ENCODE measurements at regions not wholly inside any gene's neighbourhood (a gene's known extent, or its start where the extent isn't known, plus 50 kb on each side); places are given as distances from the start of the nearest gene placed in this dataset.
A peak's percentile ranks its signal among the peaks of the same experiment; 100 is the strongest.

- no peak overlapping the region for H3K4me3 ChIP-seq (ENCODE audit: low read depth, low read length)
- no peak for TF ChIP-seq CTCF (IDR thresholded peaks at IDR 0.05; ENCODE audit: insufficient read depth, low read length)
- no peak for DNase-seq (ENCODE audit: low read depth)
Observed at GRCh38 chr11:130728185-130729180, 187.8 kb downstream of the SNX19 start.

- no peak for TF ChIP-seq CTCF (IDR thresholded peaks at IDR 0.05; ENCODE audit: insufficient read depth, low read length)
- no peak for DNase-seq (ENCODE audit: low read depth)
Observed at GRCh38 chr11:130729193-130729592, 187.1 kb downstream of the SNX19 start.

GRCh38 chr11:130729678-130730300 is 186.5 kb downstream of the SNX19 start:
- no peak for DNase-seq (ENCODE audit: low read depth)
- no peak overlapping the region for H3K4me3 ChIP-seq (ENCODE audit: low read depth, low read length)
- no peak for TF ChIP-seq CTCF (IDR thresholded peaks at IDR 0.05; ENCODE audit: insufficient read depth, low read length)

More at GRCh38 chr11:130729193-130729592, 187.1 kb downstream of the SNX19 start:
- H3K4me3 ChIP-seq (ENCODE audit: low read depth, low read length) = no peak overlapping the region

GRCh38 chr11:130731401-130731800 is 184.9 kb downstream of the SNX19 start:
- DNase-seq (ENCODE audit: low read depth) = no peak
- no peak for TF ChIP-seq CTCF (IDR thresholded peaks at IDR 0.05; ENCODE audit: insufficient read depth, low read length)
- H3K4me3 ChIP-seq (ENCODE audit: low read depth, low read length) = no peak overlapping the region

- no peak for TF ChIP-seq CTCF (IDR thresholded peaks at IDR 0.05; ENCODE audit: insufficient read depth, low read length)
- DNase-seq (ENCODE audit: low read depth) = peak; percentile 38
- H3K4me3 ChIP-seq (ENCODE audit: low read depth, low read length) = no peak overlapping the region
Observed at GRCh38 chr11:130732476-130732875, 183.8 kb downstream of the SNX19 start.

- no peak for TF ChIP-seq CTCF (IDR thresholded peaks at IDR 0.05; ENCODE audit: insufficient read depth, low read length)
- DNase-seq (ENCODE audit: low read depth) = peak; percentile 44
- H3K4me3 ChIP-seq (ENCODE audit: low read depth, low read length) = no peak overlapping the region
Observed at GRCh38 chr11:130737041-130737830, 179.0 kb downstream of the SNX19 start.
